Osteoblast (primary cell): ENCODE measurements at regions not wholly inside any gene's neighbourhood (a gene's known extent, or its start where the extent isn't known, plus 50 kb on each side); places are given as distances from the start of the nearest gene placed in this dataset.

Source experiments
- DNase-seq: peaks from one replicate; pipeline ENCODE4 v3.0.0; 2011; ENCODE audit warnings: low spot score, mixed read lengths; ENCODE audit not compliant: insufficient read length; ENCODE audit errors: missing footprints
- H2AFZ ChIP-seq: 2 replicates; pipeline ENCODE4 v1.6.0; 2011; ENCODE audit warnings: mild to moderate bottlenecking, low read length
- H3K27ac ChIP-seq: 2 replicates; pipeline ENCODE4 v1.5.1; 2011; ENCODE audit warnings: mild to moderate bottlenecking, low read depth, low read length, moderate library complexity
- H3K27me3 ChIP-seq: 2 replicates; pipeline ENCODE4 v1.6.0; 2012; ENCODE audit warnings: mild to moderate bottlenecking, control low read depth, inconsistent platforms, low read length, moderate library complexity; ENCODE audit not compliant: insufficient read depth
- H3K36me3 ChIP-seq: 2 replicates; pipeline ENCODE4 v1.5.1; 2011; ENCODE audit warnings: mild to moderate bottlenecking, low read length, control low read depth, moderate library complexity; ENCODE audit not compliant: insufficient read depth
- H3K4me1 ChIP-seq: 2 replicates; pipeline ENCODE4 v1.5.1; 2011; ENCODE audit warnings: mild to moderate bottlenecking, low read length, control low read depth, moderate library complexity; ENCODE audit not compliant: insufficient read depth
- H3K4me2 ChIP-seq: 2 replicates; pipeline ENCODE4 v1.6.0; 2011; ENCODE audit warnings: mild to moderate bottlenecking, low read length; ENCODE audit not compliant: insufficient read depth
- H3K4me3 ChIP-seq: fragments of 200-600 bp; sonication (generic); 3 replicates; pipeline ENCODE4 v1.5.1; 2012; ENCODE audit warnings: mild to moderate bottlenecking, low read length, inconsistent platforms; ENCODE audit not compliant: insufficient read depth
- H3K79me2 ChIP-seq: 2 replicates; pipeline ENCODE4 v1.6.0; 2012; ENCODE audit warnings: mild to moderate bottlenecking, low read length, control low read depth, inconsistent platforms; ENCODE audit not compliant: insufficient read depth
- H3K9me3 ChIP-seq: 2 replicates; pipeline ENCODE4 v1.5.1; 2011; ENCODE audit warnings: low read depth, low read length, control low read depth
- H4K20me1 ChIP-seq: 2 replicates; pipeline ENCODE4 v1.6.0; 2012; ENCODE audit warnings: mild to moderate bottlenecking, low read length, control low read depth; ENCODE audit not compliant: insufficient read depth
- TF ChIP-seq, protein P1 (sequence below): IDR thresholded peaks from 2 replicates; pipeline ENCODE4 v1.5.1; 2011; ENCODE audit warnings: mild to moderate bottlenecking, low read depth, low read length, moderate library complexity; ENCODE audit errors: extremely low read depth

DNA sequence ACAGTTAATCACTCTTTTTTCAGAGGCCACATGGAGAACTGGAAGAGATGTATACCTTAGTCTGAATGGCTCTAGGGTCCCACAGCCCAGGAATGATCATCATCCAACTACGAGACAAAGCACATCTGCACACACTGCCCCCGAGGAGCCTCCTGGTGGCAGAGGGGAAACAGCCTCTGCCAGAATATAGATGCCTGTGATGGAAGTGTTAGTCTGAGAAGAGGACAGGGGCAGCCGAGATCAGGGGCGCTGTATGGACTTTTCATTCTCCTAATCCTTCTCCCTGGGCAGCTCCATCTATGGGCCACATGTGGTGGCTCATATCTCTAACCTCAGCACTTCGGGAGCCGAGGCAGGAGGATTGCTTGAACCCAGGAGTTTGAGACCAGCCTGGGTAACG lies 82.8 kb upstream of the CAPRIN2 start:
- Histone ChIP-seq H3K4me2 (no peak overlapping the region), H3K27ac (no peak overlapping the region), H4K20me1 (no peaks in the 10 kb centered on the region), H3K27me3 (peaks cover 28% of the 10 kb centered on the region), H3K79me2 (no peaks in the 10 kb centered on the region), H3K9me3 (no peaks in the 10 kb centered on the region), H3K4me3 (no peak overlapping the region), H2AFZ (no peak overlapping the region), H3K4me1 (no peaks in the 10 kb centered on the region), H3K36me3 (no peaks in the 10 kb centered on the region)
- no peak for DNase-seq
- TF ChIP-seq, protein P1, sequence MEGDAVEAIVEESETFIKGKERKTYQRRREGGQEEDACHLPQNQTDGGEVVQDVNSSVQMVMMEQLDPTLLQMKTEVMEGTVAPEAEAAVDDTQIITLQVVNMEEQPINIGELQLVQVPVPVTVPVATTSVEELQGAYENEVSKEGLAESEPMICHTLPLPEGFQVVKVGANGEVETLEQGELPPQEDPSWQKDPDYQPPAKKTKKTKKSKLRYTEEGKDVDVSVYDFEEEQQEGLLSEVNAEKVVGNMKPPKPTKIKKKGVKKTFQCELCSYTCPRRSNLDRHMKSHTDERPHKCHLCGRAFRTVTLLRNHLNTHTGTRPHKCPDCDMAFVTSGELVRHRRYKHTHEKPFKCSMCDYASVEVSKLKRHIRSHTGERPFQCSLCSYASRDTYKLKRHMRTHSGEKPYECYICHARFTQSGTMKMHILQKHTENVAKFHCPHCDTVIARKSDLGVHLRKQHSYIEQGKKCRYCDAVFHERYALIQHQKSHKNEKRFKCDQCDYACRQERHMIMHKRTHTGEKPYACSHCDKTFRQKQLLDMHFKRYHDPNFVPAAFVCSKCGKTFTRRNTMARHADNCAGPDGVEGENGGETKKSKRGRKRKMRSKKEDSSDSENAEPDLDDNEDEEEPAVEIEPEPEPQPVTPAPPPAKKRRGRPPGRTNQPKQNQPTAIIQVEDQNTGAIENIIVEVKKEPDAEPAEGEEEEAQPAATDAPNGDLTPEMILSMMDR: peak; percentile 5

DNA sequence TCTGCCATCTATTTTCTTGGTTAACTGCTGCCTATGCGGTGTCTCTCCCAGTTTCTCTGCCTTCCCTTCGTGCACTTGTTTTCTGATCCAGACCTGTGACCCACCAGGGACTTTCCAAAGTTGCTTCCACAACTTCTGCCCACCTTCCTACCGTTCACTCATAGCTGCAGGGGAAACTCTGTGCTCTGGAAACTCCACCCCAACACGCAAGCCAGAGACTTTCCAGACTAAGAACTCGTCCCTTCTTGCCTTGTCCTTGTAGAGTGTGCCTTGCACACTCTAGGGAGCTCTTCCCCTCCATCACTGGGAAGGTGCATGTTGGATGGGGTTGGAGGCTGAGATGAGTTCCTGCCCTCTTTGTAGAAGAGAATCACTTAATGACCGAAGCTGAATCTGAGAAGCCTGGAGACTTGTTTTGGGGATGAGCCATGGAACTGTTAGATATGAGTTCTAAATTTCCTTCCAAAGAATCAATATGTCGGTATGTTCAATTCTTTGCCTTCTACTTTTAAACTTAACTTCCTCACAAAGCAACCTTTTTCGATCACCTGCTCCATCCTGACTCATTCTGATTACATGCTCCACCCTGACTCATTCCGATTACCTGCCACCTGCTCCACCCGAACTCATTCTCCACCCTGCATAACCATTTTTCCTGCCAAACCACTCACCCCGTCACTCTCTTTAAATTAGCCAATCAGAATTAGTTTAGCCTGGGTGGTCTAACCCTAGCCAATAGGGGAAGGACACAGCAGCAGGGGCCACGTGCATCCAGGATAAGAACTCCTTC lies 82.1 kb upstream of the CAPRIN2 start:
- no peaks in the 10 kb centered on the region for H4K20me1 ChIP-seq
- H3K9me3 ChIP-seq: no peaks in the 10 kb centered on the region
- H3K27me3 ChIP-seq: peaks cover 26% of the 10 kb centered on the region
- H3K79me2 ChIP-seq: no peaks in the 10 kb centered on the region
- H3K4me2 ChIP-seq: no peak overlapping the region
- no peak for DNase-seq
- H3K27ac ChIP-seq: no peak overlapping the region
- H3K4me1 ChIP-seq: no peaks in the 10 kb centered on the region
- H3K4me3 ChIP-seq: no peak overlapping the region
- TF ChIP-seq, protein P1: no peak
- H2AFZ ChIP-seq: no peak overlapping the region
- H3K36me3 ChIP-seq: no peaks in the 10 kb centered on the region

DNA sequence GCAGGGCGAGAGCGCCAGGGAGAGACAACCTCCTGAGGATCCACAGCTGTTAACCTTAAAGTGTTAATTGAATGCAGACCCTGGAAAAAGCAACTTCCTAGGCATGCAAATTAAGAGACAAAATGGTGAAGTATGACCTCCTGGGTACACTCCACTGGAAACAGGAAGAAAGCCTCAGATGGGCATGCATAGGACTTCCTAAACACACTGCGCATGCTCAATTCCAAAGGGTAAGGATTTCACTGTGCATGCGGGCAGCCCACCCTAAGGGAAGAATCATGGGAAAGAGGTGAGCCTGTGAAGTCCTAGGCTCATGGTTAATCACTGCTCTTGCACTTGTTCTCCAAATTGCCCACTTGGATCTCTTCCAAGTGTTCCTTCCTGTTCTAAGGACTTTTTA lies 80.5 kb upstream of the CAPRIN2 start:
- TF ChIP-seq, protein P1: no peak
- Histone ChIP-seq H3K9me3 (no peaks in the 10 kb centered on the region), H3K79me2 (no peaks in the 10 kb centered on the region), H4K20me1 (no peaks in the 10 kb centered on the region), H2AFZ (no peak overlapping the region), H3K4me3 (no peak overlapping the region), H3K4me1 (no peaks in the 10 kb centered on the region), H3K36me3 (no peaks in the 10 kb centered on the region), H3K27me3 (peaks cover 22% of the 10 kb centered on the region), H3K4me2 (no peak overlapping the region), H3K27ac (no peak overlapping the region)
- DNase-seq: no peak

DNA sequence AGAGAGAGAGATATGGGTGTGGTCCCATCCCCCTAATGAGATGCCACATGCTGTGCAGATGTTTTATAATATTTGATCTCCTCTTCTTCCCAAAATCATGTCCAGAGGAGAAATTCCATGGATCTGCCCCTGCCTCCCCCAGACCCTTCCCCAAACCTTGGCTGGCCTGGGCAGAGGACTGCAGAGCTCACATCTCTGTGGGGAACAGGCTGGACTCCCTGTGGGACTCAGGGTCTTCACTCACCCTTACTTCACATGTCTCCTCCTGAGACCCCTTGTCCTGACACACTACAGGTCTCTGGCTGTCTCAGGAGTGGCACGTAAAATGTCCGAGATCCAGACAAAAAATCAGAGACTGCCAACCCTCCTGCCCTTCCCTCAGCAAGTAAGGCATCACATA lies 76.0 kb upstream of the CAPRIN2 start:
- H3K79me2 ChIP-seq: no peaks in the 10 kb centered on the region
- no peaks in the 10 kb centered on the region for H4K20me1 ChIP-seq
- H2AFZ ChIP-seq: no peak overlapping the region
- peaks cover 19% of the 10 kb centered on the region for H3K27me3 ChIP-seq
- no peak overlapping the region for H3K4me2 ChIP-seq
- no peaks in the 10 kb centered on the region for H3K36me3 ChIP-seq
- no peak overlapping the region for H3K4me3 ChIP-seq
- H3K9me3 ChIP-seq: no peaks in the 10 kb centered on the region
- no peak for DNase-seq
- H3K4me1 ChIP-seq: no peaks in the 10 kb centered on the region
- TF ChIP-seq, protein P1: no peak
- H3K27ac ChIP-seq: no peak overlapping the region
